Omental fat pad (tissue), 3 donors: ENCODE measurements at regions not wholly inside any gene's neighbourhood (a gene's known extent, or its start where the extent isn't known, plus 50 kb on each side); places are given as distances from the start of the nearest gene placed in this dataset.

ENCODE experiments used
- ATAC-seq: fragments of 150-250 bp; one replicate; pipeline ENCODE4 v1.9.1; 2016; ENCODE audit warnings: mild to moderate bottlenecking, moderate library complexity; ENCODE audit not compliant: low FRiP score
- DNase-seq: peaks from one replicate; pipeline ENCODE4 v3.0.0-alpha.2; 2019; ENCODE audit warnings: low spot score
- CTCF ChIP-seq, 3 donors: fragments of 450-650 bp; IDR thresholded peaks; one replicate each; pipeline ENCODE4 v1.5.1; 2016 to 2017; ENCODE audit warnings: antibody characterized with exemption in 3 of 3, mild to moderate bottlenecking in 3 of 3, moderate library complexity in 2 of 3

DNA sequence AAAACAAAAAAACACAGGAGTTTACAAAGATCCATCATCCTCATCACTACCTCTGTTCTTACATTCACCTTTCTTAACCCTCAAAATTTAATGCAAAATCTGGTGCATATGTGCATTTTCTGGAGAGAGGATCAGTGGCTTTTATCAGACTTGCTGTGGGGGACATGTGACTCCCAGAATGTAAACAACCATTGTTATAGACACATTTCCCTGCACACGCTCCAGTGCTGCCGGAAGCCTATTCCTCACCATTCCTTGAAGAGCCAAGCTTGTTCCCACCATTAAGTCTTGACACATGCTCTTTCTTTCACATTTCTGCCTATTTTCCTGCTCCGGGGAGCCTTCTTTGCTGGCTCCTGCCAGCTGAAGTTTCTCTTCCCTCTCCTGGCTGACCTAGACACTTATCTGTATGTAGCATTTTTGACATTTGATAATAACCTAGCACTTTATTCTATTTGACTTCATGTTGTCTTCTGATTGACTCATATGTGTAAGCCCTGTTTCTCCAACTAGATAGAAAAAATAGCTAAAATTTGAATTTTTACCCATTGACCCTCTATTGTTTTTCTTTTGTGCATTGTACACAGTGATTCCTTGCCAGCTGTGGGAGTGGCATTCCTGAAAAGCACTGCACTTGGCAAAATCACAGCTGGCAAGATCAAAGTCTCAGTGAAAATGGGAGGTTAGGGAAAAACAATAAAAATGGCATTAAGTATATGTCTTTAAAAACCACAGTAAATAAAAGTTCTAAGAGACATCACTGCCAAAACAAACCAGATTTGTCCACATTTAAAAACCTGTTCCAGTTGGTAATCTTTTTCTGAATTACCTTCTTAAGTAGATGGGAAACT, 76.8 kb upstream of the CIBAR2 start:
- ATAC-seq (no peak), DNase-seq (no peak)
- TF ChIP-seq CTCF (IDR thresholded peaks at IDR 0.05), result no peak

- TF ChIP-seq CTCF (IDR thresholded peaks at IDR 0.05), result no peak
- ATAC-seq, result no peak
- DNase-seq, result no peak
These were observed 78.3 kb upstream of the CIBAR2 start for GRCh38 chr16:85190572-85190971.

DNA sequence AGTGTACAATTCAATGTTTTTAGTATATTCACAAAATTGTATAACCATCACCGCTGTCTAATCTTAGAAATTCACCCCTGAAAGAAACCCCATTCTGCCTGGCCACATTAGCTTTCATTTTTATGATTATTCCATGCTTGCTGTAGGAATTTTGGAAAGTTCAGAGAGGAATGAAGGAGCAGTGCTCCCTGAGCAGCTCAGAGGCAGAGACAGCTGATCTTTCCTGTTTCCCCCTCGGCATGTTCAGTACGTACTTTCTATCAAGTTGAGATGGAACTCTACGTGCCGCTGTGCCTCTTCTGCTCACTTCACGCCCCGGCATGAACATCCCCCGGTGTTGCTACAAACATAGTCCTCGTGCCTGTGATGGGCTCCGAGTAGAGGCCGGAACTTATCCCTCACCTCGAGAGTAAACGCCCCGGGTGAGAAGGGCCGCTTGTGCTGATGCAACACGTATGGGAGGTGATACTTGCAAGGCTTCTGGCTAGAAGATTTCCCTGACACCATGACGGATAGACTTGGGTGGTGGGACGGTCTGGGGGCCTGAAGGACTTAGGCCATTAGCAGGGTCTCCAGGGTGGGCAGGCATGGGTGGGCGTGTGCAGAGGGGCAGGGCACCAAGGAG, 79.2 kb upstream of the CIBAR2 start:
- ATAC-seq, result no peak
- no peak for DNase-seq
- no peak for TF ChIP-seq CTCF (IDR thresholded peaks at IDR 0.05)

DNA sequence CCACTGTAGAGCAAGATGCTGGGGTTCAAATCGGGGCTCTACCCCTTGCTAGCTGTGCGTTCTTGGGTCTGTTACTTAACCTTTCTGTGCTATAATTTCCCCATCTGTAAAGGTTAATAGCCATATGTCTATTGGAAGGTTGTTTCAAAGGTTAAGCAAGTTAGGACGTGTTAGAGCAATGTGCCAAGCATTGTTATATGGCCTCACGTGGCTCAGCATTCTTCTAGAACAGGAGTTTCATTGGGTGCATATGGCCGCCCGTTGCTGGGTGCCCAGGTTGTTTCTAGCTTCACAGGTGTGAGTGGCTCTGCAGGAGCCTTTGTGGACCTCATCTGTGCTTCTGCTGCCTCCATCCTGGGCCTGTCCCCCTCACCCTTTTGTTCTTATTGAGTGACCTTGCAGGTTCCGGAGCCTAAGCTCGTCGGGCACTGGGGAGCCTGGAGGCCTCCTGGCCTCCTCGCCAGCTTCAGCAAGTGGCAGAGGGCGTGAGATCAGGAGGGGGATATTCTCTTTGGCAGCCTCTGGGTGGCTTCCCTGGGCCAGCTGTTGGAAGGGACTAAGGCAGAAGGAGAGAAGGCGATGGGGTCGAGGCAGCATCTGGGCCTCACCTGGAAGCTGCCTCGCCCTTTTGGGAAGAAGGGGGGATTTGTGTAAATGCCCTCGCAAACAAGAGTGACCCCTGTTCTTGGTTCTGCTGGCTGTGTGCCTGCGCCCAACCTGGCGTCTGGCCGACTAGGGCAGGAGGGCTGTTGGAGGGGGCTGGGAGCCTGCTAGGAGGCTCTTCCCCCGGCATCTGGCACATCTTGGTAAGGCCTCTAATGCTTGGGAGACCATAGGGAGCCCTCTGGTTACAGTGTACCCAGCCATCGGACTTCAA, 80.2 kb upstream of the CIBAR2 start:
- TF ChIP-seq CTCF (IDR thresholded peaks at IDR 0.05), result no peak
- ATAC-seq, result no peak
- DNase-seq, result no peak

GRCh38 chr16:85193115-85193493, 80.8 kb upstream of the CIBAR2 start:
- no peak for TF ChIP-seq CTCF (IDR thresholded peaks at IDR 0.05)
- no peak for DNase-seq
- ATAC-seq, result no peak

DNA sequence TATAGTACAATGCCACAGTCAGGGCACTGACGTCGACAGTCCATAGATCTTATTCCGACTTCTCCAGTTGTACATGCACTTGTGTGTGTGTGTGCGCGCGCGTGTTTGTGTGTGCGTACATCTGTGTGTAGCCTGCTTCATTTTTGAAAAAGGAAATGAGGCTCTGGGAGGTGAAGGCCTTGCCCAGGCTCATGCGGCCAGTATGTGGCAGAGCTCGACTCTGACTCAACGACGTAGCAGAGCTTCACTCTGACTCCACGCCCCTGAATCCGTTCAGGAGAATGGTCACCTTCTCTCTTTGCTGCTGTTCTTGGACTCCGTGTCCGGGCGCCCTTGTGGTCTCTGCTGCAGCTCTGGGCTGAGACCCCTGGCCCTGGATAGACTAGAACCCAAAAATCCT, 81.6 kb upstream of the CIBAR2 start:
- no peak for TF ChIP-seq CTCF (IDR thresholded peaks at IDR 0.05)
- no peak for ATAC-seq
- no peak for DNase-seq
